Ovary (tissue), 3 donors: ENCODE measurements at regions not wholly inside any gene's neighbourhood (a gene's known extent, or its start where the extent isn't known, plus 50 kb on each side); places are given as distances from the start of the nearest gene placed in this dataset.

Experiments used
- EP300 ChIP-seq: sonication (generic); formaldehyde crosslinking; IDR thresholded peaks from one replicate; pipeline ENCODE4 v1.6.1; 2017; ENCODE audit warnings: antibody characterized with exemption
- POLR2A ChIP-seq: fragments of 450-650 bp; IDR thresholded peaks from one replicate; pipeline ENCODE4 v1.6.1; 2017; ENCODE audit warnings: antibody characterized with exemption, mild to moderate bottlenecking, moderate library complexity
- TF ChIP-seq, protein P1 (sequence below), 3 donors: fragments of 450-650 bp in 2 of 3; fragments of 200-600 bp in 1 of 3; IDR thresholded peaks; one replicate each; pipeline versions ENCODE4 v1.5.1 to v1.8.0; 2016 to 2022; ENCODE audit warnings: antibody characterized with exemption in 3 of 3, mild to moderate bottlenecking in 1 of 3
- donor health status: DM: no; HTN: no; CAD: no.

GRCh38 chr4:42267724-42268123, 115.3 kb upstream of the BEND4 start:
- TF ChIP-seq POLR2A (no peak), EP300 (no peak)
- TF ChIP-seq, protein P1, sequence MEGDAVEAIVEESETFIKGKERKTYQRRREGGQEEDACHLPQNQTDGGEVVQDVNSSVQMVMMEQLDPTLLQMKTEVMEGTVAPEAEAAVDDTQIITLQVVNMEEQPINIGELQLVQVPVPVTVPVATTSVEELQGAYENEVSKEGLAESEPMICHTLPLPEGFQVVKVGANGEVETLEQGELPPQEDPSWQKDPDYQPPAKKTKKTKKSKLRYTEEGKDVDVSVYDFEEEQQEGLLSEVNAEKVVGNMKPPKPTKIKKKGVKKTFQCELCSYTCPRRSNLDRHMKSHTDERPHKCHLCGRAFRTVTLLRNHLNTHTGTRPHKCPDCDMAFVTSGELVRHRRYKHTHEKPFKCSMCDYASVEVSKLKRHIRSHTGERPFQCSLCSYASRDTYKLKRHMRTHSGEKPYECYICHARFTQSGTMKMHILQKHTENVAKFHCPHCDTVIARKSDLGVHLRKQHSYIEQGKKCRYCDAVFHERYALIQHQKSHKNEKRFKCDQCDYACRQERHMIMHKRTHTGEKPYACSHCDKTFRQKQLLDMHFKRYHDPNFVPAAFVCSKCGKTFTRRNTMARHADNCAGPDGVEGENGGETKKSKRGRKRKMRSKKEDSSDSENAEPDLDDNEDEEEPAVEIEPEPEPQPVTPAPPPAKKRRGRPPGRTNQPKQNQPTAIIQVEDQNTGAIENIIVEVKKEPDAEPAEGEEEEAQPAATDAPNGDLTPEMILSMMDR (IDR thresholded peaks at IDR 0.05) = no peak
